Retina (tissue), 1 donor: ENCODE measurements at regions not wholly inside any gene's neighbourhood (a gene's known extent, or its start where the extent isn't known, plus 50 kb on each side); places are given as distances from the start of the nearest gene placed in this dataset.
"Not testable (repeated sequence)": the region's sequence is repeated elsewhere in the genome, so short reads cannot be mapped to it uniquely, and the experiment has no call there.

Experiments
- DNase-seq: peaks from one replicate; pipeline ENCODE4 v3.0.0-alpha.2; 2016

DNA sequence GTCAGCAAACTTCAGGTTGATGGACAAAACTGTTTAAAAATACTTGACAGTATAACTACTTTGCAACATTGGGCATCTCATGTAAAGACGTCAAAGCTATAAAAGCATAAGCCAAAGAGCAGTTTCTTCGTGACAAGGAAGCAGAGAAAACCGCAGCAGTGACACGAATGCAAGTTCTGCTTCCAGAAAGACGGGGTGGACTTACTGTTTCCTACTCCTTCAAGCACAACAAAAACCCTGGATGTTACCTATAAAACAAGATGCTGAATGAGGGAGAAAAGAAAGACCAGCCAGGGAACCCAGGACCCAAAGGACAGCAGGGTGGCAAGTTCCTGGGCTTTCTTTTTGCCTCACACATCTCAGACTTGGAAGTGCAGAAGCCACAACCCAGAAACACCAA, 98.0 kb downstream of the DLL1 start:
- DNase-seq: no peak

DNA sequence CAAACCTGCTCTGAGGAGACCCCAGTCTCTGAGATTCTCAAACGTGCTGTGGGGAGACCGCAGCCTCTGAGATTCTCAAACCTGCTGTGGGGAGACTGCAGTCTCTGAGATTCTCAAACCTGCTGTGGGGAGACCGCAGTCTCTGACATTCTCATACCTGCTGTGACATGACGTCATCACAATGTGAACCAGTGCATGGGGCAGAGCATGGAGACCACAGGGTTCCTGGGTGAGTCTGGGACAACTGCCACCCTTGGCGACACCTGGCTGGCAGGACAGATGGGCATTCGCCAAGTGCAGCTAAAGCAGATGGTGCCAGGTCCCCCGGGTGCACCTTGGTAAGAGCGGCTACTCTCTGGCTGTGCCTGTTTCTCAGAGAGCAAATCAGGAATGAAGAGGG, 98.8 kb downstream of the DLL1 start:
- not testable (repeated sequence) for DNase-seq

DNA sequence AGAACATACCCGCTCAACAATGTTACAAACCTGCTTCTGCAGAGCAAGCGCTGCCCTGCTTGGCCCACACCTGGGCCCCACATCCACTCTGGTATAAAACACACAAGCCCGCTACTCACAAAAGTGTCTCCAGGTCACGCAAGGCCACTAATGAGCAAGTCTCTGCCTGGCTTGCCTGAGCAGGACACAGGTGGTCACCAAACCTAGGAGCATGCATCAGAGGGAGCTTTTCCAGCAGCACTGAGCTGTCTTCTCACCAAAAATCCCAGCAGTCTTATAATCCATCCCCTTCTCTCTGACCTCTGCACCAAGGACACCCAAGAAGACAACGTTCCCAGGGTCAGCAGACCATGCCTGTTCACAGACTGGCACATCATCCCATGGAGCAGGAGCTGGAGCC, 100.8 kb downstream of the DLL1 start:
- no peak for DNase-seq

DNA sequence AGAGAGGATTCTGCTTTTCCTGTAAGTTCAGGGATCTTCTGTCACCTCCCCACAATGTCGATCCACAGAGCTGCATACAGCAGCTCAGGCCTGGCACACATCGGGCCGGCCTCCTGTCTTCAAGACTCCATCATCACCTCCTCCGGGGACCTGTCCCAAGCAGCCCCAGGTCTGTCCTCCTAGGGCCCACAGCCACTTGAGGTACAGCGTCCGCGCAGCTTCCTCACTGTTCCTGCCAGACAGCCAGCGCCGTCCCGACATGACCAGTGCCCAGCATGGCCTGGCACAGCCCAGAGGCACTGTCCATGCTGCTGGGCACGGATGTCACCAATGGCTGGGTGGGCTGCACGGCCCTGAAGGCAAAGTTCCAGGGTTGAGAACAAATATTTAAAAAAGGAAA, 101.6 kb downstream of the DLL1 start:
- no peak for DNase-seq

DNA sequence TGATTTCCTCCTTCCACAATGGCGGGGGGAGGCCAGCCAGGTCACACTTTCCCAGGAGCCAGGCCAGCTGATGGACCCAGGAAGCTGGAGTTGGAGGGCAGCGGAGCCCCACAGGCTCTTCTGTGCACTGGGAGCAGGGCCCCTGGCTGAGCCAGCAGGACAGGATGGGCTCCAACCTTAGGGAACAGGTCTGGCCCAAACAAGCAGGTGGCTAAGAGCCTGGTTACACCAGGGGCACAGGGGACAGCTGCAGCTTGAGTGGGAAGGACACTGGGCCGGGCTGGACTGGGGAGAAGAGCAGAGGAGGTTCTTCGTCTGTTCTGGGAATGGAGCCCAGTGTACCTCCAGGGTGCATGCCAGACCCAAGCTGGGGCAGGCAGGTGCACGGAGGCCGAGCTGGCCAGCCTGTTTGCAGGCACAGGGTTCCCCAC, 102.3 kb downstream of the DLL1 start:
- no peak for DNase-seq

- DNase-seq: no peak
Observed at GRCh38 chr6:170187669-170188566, 103.0 kb downstream of the DLL1 start.

- DNase-seq: no peak
Observed at GRCh38 chr6:170186941-170187668, 103.8 kb downstream of the DLL1 start.

DNA sequence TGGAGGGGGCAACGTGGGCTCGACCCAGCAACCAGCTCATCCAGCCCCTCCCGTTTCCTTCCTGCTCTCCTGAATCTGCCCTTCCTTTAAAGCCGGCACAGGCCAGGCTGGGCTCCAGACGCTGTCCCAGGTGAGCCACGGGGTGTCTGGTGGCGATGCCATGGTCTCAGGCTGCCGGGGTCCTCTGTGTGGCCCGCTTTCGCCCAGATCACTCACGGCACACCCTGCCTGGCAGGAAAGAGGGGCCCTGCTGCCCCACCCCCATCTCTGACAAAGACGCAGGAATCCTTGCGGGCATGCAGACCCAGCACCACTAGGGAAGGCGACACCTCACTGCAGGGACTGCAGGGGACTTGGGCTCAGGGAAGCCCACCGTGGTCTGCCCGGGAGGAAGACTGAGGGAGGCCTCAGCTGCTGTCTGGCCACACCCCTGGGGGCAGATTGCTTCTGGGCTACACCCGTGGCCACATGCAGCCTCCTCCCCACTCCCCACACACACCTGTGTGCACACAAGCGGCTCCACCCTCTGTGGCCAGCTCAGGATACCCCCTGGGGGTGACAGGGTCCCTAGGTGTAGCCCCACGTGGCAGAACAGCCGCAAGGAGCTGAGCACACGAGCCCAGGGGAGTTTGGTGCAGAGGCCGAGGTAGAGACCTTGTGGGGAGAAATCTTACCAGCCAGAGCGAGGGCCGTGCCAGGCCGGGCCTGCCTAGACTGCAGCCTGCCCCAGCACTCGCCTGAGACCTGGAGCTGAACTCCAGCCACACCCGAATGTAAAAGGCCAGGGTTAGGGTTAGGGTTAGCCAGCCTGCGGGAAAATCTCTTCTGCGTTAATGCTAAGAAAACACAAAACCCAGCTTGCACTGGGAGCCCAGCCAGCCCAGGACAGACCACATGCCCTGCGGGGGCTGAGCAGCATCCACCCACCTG, 104.6 kb downstream of the DLL1 start:
- DNase-seq: no peak

GRCh38 chr6:170185175-170185978, 105.5 kb downstream of the DLL1 start:
- no peak for DNase-seq

DNA sequence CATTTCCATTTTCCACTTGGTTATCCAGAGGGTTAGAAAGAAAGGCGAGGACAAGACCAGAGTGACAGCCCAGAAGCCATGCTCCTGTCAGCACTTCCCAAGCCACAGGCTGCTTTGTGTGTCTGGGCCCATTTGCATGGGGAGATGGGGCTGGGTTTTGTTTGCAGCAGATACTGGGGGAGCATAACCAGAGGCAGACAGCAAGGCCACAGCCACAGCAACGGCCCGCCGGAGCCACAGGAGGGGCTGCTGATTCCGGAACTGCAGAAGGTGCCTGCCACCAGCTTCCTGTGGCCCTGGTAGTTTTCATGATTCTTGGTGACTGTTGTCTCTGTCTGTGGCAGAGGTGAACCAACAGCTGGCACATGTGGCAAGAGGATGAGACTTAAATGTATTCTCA, 106.6 kb downstream of the DLL1 start:
- no peak for DNase-seq

DNA sequence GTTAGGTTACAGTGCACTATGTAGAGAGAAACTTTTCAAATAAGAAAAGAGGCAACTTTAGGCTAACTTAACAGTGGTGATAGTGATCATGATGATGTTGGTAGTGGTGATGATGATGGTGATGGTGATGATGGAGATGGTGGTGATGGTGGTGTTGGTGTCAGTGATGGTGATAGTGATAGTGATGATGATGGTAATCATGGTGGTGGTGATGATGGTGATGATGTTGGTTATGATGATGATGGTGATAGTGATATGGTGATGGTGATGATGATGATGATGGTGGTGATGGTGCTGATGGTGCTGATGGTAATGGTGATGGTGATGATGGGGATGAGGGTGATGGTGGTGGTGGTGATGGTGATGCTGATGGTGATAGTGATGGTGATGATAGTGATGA, 107.4 kb downstream of the DLL1 start:
- DNase-seq: no peak

- DNase-seq: no peak
Observed at GRCh38 chr6:170182781-170183120, 108.1 kb downstream of the DLL1 start.

DNA sequence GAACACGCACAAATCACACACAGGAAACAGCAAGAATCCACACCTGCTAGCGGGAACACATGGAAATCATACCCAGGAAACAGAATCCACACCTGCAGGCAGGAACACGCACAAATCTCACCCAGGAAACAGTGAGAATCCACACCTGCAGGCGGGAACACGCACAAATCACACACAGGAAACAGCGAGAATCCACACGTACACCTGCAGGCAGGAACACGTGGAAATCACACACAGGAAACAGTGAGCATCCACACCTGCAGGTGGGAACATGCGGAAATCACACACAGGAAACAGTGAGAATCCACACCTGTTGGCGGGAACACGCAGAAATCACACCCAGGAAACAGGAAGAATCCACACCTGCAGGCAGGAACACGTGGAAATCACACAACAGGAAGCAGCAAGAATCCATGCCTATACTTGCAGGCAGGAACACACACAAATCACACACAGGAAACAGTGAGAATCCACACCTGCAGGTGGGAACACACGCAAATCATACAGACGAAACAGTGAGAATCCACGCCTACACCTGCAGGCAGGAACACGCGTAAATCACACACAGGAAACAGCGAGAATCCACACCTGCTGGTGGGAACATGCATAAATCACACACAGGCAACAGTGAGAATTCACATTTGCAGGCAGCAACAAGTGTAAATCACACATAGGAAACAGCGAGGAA, 108.6 kb downstream of the DLL1 start:
- no peak for DNase-seq

DNA sequence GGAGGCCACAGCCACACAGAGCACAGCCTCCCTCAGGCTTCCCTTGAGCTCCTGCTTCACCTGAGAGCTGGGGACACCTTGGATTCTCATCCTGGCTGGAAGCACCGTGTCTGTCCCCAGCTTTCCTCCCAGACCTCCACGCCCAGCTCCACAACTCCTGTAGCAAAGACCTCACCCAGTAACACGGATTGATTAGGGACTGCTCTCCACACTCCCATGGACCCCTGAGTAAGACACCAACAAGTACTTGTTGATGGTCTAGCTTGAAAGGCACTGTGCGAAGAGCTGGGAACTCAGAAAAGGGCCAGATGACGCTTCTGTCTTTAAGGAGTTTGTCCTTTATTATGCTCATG, 109.6 kb downstream of the DLL1 start:
- DNase-seq: no peak

GRCh38 chr6:170180671-170181337, 110.1 kb downstream of the DLL1 start:
- no peak for DNase-seq

DNA sequence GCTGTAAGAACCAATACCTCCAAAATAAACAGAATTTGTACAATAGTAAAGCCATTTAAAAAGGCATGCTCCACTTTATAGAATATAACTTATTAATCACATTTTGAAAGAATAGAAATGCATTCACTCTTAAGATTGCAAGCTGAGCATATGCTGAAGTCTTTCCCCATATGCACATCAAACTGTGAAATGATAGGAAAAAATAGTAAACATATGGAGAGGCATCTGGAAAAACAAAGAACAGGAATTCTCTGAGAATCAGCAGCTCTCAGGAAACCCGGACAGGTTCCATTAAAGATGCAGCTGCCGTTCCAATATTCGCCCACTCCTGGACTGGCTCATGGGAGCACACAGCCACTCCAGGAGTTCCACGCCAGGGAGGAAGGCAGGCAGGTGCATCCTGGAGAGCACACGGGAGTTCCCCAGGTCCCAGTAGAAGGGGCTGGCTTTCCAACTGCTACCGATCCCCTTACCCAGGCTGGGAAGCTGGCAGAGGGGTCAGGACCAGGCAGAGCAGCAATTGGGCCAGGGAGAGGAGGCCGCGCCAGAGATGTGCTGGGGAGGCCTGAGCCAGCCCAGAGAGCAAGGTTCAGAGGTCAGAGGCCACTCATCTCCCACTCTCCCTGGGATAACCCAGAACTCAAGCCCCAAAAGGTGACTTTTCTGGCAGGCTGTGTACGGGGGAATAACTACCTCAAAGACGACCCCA, 111.1 kb downstream of the DLL1 start:
- no peak for DNase-seq

- DNase-seq: no peak
Observed at GRCh38 chr6:170178561-170179477, 112.1 kb downstream of the DLL1 start.

- DNase-seq: no peak
Observed at GRCh38 chr6:170177772-170178560, 112.9 kb downstream of the DLL1 start.
